ENCODE measurements at regions not wholly inside any gene's neighbourhood (a gene's known extent, or its start where the extent isn't known, plus 50 kb on each side); places are given as distances from the start of the nearest gene placed in this dataset.
A peak's percentile ranks its signal among the peaks of the same experiment; 100 is the strongest.

DNA sequence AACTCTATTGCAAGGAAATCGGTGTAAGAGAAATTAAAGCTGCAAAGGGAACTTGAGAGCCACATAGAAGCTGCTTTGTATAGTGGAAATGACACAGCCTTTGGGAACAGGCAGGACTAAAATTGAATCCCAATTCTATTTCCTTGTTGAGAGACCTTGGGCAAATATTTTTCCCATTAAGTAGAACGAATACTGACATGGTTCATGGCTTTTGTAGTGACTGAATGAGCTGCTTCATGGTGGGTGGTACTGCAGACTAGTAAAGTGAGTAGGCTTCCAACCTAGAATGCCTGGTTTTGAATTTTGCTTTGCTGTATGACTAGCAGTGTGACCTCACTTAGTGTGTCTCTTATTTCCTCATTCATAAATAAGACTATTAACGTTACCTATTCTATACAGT, 182.2 kb upstream of the KCNIP4 start:
- 65 to 72% (median 68%) methylated on average over 3 of the region's 3 CpGs for WGBS, 4 donors
- no peak for TF ChIP-seq CTCF (IDR thresholded peaks at IDR 0.05)
- intact Hi-C loops (cut with DNase I): no loop called here
- Histone ChIP-seq H3K9me3 (replicated peaks in 1 of 3) (no peaks in the 10 kb centered on the region), H3K27ac (no peak overlapping the region), H3K4me1 (replicated peaks in 1 of 2) (no peaks in the 10 kb centered on the region), H3K36me3 (replicated peaks in 1 of 2) (no peaks in the 10 kb centered on the region), H3K4me3 (no peak overlapping the region), H3K27me3 (no peaks in the 10 kb centered on the region)
- no peak for DNase-seq

DNA sequence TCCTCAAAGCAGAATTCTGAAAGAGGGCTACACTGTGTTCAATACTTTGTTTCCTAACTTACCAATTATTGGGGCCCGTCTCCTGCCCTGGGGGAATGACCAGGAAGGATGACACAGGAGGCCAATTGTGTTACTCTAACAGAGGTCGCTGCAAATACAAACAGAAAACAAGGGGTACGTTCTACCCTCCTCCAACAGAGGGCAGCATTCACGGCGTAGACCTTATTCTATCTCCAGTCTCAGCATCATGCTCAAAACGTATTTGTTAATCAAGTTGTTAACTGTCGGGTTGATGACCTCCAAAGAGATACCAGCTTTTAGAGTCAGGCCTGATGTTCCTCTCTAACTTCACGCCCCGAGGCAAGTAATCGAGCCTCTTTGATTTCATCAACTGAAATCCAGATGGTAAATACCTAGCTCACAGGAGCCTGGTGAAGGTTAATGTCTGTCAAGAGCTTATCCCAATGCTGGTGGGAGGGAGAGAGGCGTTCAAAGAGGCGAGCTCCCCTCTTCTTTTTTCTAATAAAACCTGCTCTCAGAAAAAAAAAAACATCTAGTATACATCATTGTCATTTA, 181.0 kb upstream of the KCNIP4 start:
- 30 to 39% (median 35%) methylated on average over 12 of the region's 12 CpGs for WGBS, 4 donors
- TF ChIP-seq CTCF (IDR thresholded peaks at IDR 0.05) (peak in 2 of 6 experiments; percentile 10 to 18), POLR2A (IDR thresholded peaks at IDR 0.05) (no peak)
- Histone ChIP-seq H3K4me3 (no peak overlapping the region), H3K4me1 (replicated peaks in 1 of 2) (no peaks in the 10 kb centered on the region), H3K36me3 (replicated peaks in 1 of 2) (no peaks in the 10 kb centered on the region), H3K27ac (no peak overlapping the region), H3K27me3 (no peaks in the 10 kb centered on the region), H3K9me3 (replicated peaks in 1 of 3) (no peaks in the 10 kb centered on the region)
- DNase-seq: peak in 3 of 7 donors; percentile 1 to 55 (median 21)
- intact Hi-C loops (cut with DNase I): no loop called here

- Histone ChIP-seq H3K9me3 (replicated peaks in 1 of 3) (no peaks in the 10 kb centered on the region), H3K27ac (no peak overlapping the region), H3K27me3 (no peaks in the 10 kb centered on the region), H3K4me3 (no peak overlapping the region), H3K4me1 (replicated peaks in 1 of 2) (no peaks in the 10 kb centered on the region), H3K36me3 (replicated peaks in 1 of 2) (no peaks in the 10 kb centered on the region)
- TF ChIP-seq POLR2A (IDR thresholded peaks at IDR 0.05) (no peak), CTCF (IDR thresholded peaks at IDR 0.05) (no peak)
- intact Hi-C loops (cut with DNase I): no loop called here
- WGBS, 4 donors: 86 to 92% (median 89%) methylated on average over 2 of the region's 2 CpGs
- no peak for DNase-seq
These were observed 173.5 kb upstream of the KCNIP4 start for GRCh38 chr4:22122062-22122461.

- 81 to 91% (median 84%) methylated on average over 2 of the region's 2 CpGs for WGBS, 4 donors
- Histone ChIP-seq H3K4me3 (no peak overlapping the region), H3K9me3 (replicated peaks in 1 of 3) (no peaks in the 10 kb centered on the region), H3K27ac (no peak overlapping the region), H3K36me3 (replicated peaks in 1 of 2) (no peaks in the 10 kb centered on the region), H3K27me3 (no peaks in the 10 kb centered on the region), H3K4me1 (replicated peaks in 1 of 2) (no peaks in the 10 kb centered on the region)
- intact Hi-C loops (cut with DNase I): no loop called here
- no peak for DNase-seq
- TF ChIP-seq CTCF (IDR thresholded peaks at IDR 0.05) (no peak), POLR2A (IDR thresholded peaks at IDR 0.05) (no peak)
These were observed 166.7 kb upstream of the KCNIP4 start for GRCh38 chr4:22115262-22115661.
